ENCODE measurements at regions not wholly inside any gene's neighbourhood (a gene's known extent, or its start where the extent isn't known, plus 50 kb on each side); places are given as distances from the start of the nearest gene placed in this dataset.

GRCh38 chr10:35908451-35908850 is 266.4 kb upstream of the FZD8 start:
- no peak for TF ChIP-seq CTCF (IDR thresholded peaks at IDR 0.05)
- Mint-ChIP-seq H3K4me3 (no peak overlapping the region), H3K36me3 (ENCODE audit: low read depth) (no peaks in the 10 kb centered on the region), H3K27me3 (no peaks in the 10 kb centered on the region), H3K4me1 (no peaks in the 10 kb centered on the region), H3K27ac (no peak overlapping the region), H3K9me3 (no peaks in the 10 kb centered on the region)
- DNase-seq (no peak), ATAC-seq (ENCODE audit: low read depth) (no peak)
- ChIA-PET CTCF (no interaction called here), POLR2A (no interaction called here)
- intact Hi-C loops (cut with micrococcal nuclease), result no loop called here

- Mint-ChIP-seq H3K9me3 (no peaks in the 10 kb centered on the region), H3K36me3 (ENCODE audit: low read depth) (no peaks in the 10 kb centered on the region), H3K4me1 (no peaks in the 10 kb centered on the region), H3K27me3 (no peaks in the 10 kb centered on the region), H3K27ac (no peak overlapping the region), H3K4me3 (no peak overlapping the region)
- no peak for TF ChIP-seq CTCF (IDR thresholded peaks at IDR 0.05)
- DNase-seq (no peak), ATAC-seq (ENCODE audit: low read depth) (no peak)
- CTCF ChIA-PET, result no interaction called here
- POLR2A ChIA-PET, result no interaction called here
- intact Hi-C loops (cut with micrococcal nuclease), result no loop called here
Observed at GRCh38 chr10:35907548-35907947, 265.5 kb upstream of the FZD8 start.

- intact Hi-C loops (cut with micrococcal nuclease), result no loop called here
- ChIA-PET CTCF (no interaction called here), POLR2A (no interaction called here)
- Mint-ChIP-seq H3K36me3 (ENCODE audit: low read depth) (no peaks in the 10 kb centered on the region), H3K9me3 (no peaks in the 10 kb centered on the region), H3K4me1 (no peaks in the 10 kb centered on the region), H3K4me3 (no peak overlapping the region), H3K27ac (no peak overlapping the region), H3K27me3 (no peaks in the 10 kb centered on the region)
- no peak for TF ChIP-seq CTCF (IDR thresholded peaks at IDR 0.05)
- ATAC-seq (ENCODE audit: low read depth) (no peak), DNase-seq (no peak)
Observed at GRCh38 chr10:35906155-35906554, 264.1 kb upstream of the FZD8 start.

- ChIA-PET POLR2A (no interaction called here), CTCF (no interaction called here)
- no peak for TF ChIP-seq CTCF (IDR thresholded peaks at IDR 0.05)
- H3K36me3 Mint-ChIP-seq (ENCODE audit: low read depth), result no peaks in the 10 kb centered on the region
- H3K4me1 Mint-ChIP-seq, result no peaks in the 10 kb centered on the region
- DNase-seq (no peak), ATAC-seq (ENCODE audit: low read depth) (no peak)
- H3K27me3 Mint-ChIP-seq, result no peaks in the 10 kb centered on the region
- no peaks in the 10 kb centered on the region for H3K9me3 Mint-ChIP-seq
- intact Hi-C loops (cut with micrococcal nuclease), result no loop called here
- no peak overlapping the region for H3K27ac Mint-ChIP-seq
- no peak overlapping the region for H3K4me3 Mint-ChIP-seq
Observed at GRCh38 chr10:35903021-35903420, 260.9 kb upstream of the FZD8 start.

- H3K4me3 Mint-ChIP-seq, result no peak overlapping the region
- no peaks in the 10 kb centered on the region for H3K27me3 Mint-ChIP-seq
- DNase-seq (no peak), ATAC-seq (ENCODE audit: low read depth) (no peak)
- no peaks in the 10 kb centered on the region for H3K4me1 Mint-ChIP-seq
- H3K27ac Mint-ChIP-seq, result no peak overlapping the region
- H3K36me3 Mint-ChIP-seq (ENCODE audit: low read depth), result no peaks in the 10 kb centered on the region
- intact Hi-C loops (cut with micrococcal nuclease), result no loop called here
- POLR2A ChIA-PET, result no interaction called here
- H3K9me3 Mint-ChIP-seq, result peaks cover 4% of the 10 kb centered on the region
- no peak for TF ChIP-seq CTCF (IDR thresholded peaks at IDR 0.05)
- CTCF ChIA-PET, result no interaction called here
Observed at GRCh38 chr10:35898716-35899440, 256.8 kb upstream of the FZD8 start.
